ENCODE measurements at regions not wholly inside any gene's neighbourhood (a gene's known extent, or its start where the extent isn't known, plus 50 kb on each side); places are given as distances from the start of the nearest gene placed in this dataset.

DNA sequence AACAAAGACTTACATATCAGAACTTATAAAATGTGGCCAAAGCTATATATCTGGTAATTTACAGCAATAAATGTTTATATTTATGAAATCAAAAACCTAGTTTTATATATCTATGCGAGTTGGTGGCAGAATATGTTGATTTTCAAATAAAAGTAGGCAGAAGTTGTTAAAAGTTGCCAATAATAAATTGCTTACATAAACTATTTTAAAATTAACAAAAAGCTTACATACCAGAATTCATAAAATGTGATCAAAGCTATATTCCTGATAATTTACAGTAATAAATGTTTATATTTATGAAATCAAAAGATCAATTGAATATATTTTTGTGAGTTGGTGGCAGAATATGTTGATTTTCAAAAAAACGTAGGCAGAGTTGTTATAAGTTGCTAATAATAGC lies 451.8 kb upstream of the KHDRBS2 start:
- H3K9me3 ChIP-seq = peaks cover 0 to 22% (median 0%) of the 10 kb centered on the region in 11 donors
- H3K27me3 ChIP-seq = no peaks in the 10 kb centered on the region
- H3K27ac ChIP-seq = no peak overlapping the region
- H3K4me1 ChIP-seq = no peaks in the 10 kb centered on the region
- ATAC-seq (no peak), DNase-seq (no peak)
- H3K36me3 ChIP-seq = no peaks in the 10 kb centered on the region
- TF ChIP-seq, protein P1, sequence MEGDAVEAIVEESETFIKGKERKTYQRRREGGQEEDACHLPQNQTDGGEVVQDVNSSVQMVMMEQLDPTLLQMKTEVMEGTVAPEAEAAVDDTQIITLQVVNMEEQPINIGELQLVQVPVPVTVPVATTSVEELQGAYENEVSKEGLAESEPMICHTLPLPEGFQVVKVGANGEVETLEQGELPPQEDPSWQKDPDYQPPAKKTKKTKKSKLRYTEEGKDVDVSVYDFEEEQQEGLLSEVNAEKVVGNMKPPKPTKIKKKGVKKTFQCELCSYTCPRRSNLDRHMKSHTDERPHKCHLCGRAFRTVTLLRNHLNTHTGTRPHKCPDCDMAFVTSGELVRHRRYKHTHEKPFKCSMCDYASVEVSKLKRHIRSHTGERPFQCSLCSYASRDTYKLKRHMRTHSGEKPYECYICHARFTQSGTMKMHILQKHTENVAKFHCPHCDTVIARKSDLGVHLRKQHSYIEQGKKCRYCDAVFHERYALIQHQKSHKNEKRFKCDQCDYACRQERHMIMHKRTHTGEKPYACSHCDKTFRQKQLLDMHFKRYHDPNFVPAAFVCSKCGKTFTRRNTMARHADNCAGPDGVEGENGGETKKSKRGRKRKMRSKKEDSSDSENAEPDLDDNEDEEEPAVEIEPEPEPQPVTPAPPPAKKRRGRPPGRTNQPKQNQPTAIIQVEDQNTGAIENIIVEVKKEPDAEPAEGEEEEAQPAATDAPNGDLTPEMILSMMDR (IDR thresholded peaks at IDR 0.05) = no peak
- 65 to 70% methylated on average over 2 of the region's 2 CpGs for WGBS, 2 donors
- intact Hi-C loops (cut with DNase I) = no loop called here
- H3K4me3 ChIP-seq = no peak overlapping the region

- 71 to 77% methylated on average over 2 of the region's 2 CpGs for WGBS, 2 donors
- no peaks in the 10 kb centered on the region for H3K27me3 ChIP-seq
- H3K9me3 ChIP-seq = peaks cover 0 to 23% (median 1%) of the 10 kb centered on the region in 11 donors
- H3K36me3 ChIP-seq = no peaks in the 10 kb centered on the region
- DNase-seq (no peak), ATAC-seq (no peak)
- TF ChIP-seq, protein P1 (IDR thresholded peaks at IDR 0.05) = no peak
- H3K27ac ChIP-seq = no peak overlapping the region
- H3K4me1 ChIP-seq = no peaks in the 10 kb centered on the region
- no peak overlapping the region for H3K4me3 ChIP-seq
- intact Hi-C loops (cut with DNase I) = no loop called here
Measured at GRCh38 chr6:62721408-62721807, 435.4 kb upstream of the KHDRBS2 start.

DNA sequence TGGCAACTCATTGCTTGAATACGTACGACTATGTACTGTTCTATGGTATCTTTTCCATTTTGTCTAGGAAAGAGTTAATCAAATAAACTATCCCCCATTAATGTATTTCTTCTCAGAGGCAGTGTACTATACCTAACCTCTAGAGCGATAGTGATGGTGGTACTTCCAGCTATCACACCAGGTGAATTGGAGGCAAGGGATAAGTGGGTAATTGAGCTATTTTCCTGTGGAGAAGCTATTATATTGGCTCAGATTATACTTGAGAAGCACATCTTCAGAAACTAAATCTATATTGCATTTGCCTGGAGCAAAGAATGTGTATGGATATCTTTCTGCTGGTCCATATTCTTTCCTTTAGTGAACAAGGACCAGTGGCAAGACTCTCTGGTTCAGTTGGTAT lies 430.7 kb upstream of the KHDRBS2 start:
- DNase-seq (no peak), ATAC-seq (no peak)
- Histone ChIP-seq H3K27me3 (no peaks in the 10 kb centered on the region), H3K9me3 (peaks cover 0 to 18% (median 0%) of the 10 kb centered on the region in 11 donors), H3K4me3 (no peak overlapping the region), H3K36me3 (no peaks in the 10 kb centered on the region), H3K4me1 (no peaks in the 10 kb centered on the region), H3K27ac (no peak overlapping the region)
- WGBS, 2 donors = 57 to 76% methylated on average over 3 of the region's 3 CpGs
- TF ChIP-seq, protein P1 (IDR thresholded peaks at IDR 0.05) = no peak
- intact Hi-C loops (cut with DNase I) = no loop called here

GRCh38 chr6:62714112-62714511 lies 428.1 kb upstream of the KHDRBS2 start:
- no peak overlapping the region for H3K4me3 ChIP-seq
- H3K4me1 ChIP-seq = no peaks in the 10 kb centered on the region
- DNase-seq (no peak), ATAC-seq (no peak)
- no peak overlapping the region for H3K27ac ChIP-seq
- peaks cover 0 to 19% (median 0%) of the 10 kb centered on the region in 11 donors for H3K9me3 ChIP-seq
- intact Hi-C loops (cut with DNase I) = no loop called here
- no peaks in the 10 kb centered on the region for H3K36me3 ChIP-seq
- TF ChIP-seq, protein P1 (IDR thresholded peaks at IDR 0.05) = no peak
- H3K27me3 ChIP-seq = no peaks in the 10 kb centered on the region

GRCh38 chr6:62711750-62712149 lies 425.7 kb upstream of the KHDRBS2 start:
- H3K27me3 ChIP-seq = no peaks in the 10 kb centered on the region
- ATAC-seq (no peak), DNase-seq (no peak)
- peaks cover 0 to 19% (median 0%) of the 10 kb centered on the region in 11 donors for H3K9me3 ChIP-seq
- H3K27ac ChIP-seq = no peak overlapping the region
- H3K4me1 ChIP-seq = no peaks in the 10 kb centered on the region
- no peak overlapping the region for H3K4me3 ChIP-seq
- H3K36me3 ChIP-seq = no peaks in the 10 kb centered on the region
- TF ChIP-seq, protein P1 (IDR thresholded peaks at IDR 0.05) = no peak
- intact Hi-C loops (cut with DNase I) = no loop called here
- WGBS, 2 donors = 96 to 100% methylated on average over 1 of the region's 1 CpG

Data from heart right ventricle (tissue), 16 donors.